ENCODE measurements at regions not wholly inside any gene's neighbourhood (a gene's known extent, or its start where the extent isn't known, plus 50 kb on each side); places are given as distances from the start of the nearest gene placed in this dataset.
A peak's percentile ranks its signal among the peaks of the same experiment; 100 is the strongest.

DNA sequence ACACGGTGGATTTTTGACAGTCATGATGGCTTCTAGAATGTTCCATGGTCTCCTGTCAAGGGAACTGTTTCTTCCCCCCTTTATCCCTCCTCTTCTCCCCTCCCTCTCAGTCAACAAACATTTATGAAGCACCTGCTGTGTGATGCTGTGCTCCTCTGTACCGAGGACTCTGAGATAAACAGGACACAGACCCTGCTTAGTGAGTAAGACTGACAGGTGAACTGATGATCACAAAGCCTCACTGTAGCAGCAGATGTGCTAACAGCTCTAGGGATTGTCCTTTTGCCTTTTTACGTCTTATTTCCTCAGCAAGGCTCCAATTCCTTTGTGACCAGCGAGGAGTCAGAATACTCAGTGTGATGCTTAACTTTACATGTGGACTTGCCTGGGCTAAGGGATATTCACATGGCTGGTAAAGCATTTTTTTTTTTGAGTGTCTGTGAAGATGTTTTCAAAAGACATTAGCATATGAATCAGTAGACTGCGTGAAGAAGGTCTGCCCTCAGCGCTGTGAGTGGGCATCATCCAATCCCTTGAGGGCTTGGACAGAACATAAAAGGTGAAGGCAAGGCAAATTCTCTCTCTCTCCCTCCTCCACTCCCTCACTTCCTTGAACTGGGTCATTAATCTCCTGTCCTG, 170.1 kb downstream of the ADRA2A start:
- no peak for DNase-seq
- intact Hi-C loops (cut with DNase I), result no loop called here

DNA sequence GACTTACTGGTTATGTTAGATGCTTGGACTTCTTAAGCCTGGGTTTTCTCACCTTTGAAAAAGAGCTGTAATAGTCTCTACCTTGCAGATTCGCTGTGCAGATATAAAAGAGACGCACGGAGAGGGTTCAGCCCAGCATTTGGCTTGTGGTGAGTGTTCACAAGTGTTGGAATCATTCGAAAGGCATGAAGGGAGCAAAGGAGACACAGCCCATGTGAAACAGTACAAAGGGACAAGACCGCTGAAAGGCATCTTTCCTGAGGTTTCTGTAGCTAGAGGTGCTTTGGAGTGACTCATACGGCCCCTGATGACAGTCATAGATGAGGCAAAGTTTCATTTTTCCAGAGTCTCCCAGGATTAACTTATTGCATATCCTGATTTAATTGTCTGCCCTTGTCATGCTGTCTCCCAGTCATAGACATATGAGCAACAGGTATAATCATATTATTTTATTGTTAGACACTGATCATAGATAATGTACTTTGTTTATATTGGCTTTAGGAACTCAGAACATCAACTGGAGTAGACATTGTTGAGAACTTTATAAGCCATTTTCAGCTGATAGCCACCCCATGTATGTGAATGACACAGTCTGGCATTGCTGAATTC, 171.1 kb downstream of the ADRA2A start:
- intact Hi-C loops (cut with DNase I), result no loop called here

DNA sequence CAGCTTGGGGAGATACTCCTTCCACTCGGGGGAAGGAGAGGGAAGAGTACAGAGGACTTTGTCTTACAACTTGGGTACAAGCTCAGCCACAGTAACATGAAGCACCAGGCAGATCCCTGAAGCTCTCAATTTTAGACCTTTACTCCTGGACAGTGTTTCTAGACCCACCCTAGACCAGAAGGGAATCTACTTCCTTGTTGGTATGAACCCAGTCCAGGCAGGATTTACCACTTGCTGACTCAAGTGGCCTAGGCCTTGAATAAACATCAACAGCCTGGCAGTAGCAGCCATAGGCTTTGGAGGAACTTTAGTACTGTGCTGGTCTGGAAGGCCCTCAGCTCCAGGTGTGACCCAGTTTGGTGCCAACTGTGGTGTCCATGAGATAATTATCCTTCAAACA, 173.1 kb downstream of the ADRA2A start:
- no peak for DNase-seq
- intact Hi-C loops (cut with DNase I), result no loop called here

More for the DNA sequence above, 171.1 kb downstream of the ADRA2A start:
- DNase-seq, result no peak

DNA sequence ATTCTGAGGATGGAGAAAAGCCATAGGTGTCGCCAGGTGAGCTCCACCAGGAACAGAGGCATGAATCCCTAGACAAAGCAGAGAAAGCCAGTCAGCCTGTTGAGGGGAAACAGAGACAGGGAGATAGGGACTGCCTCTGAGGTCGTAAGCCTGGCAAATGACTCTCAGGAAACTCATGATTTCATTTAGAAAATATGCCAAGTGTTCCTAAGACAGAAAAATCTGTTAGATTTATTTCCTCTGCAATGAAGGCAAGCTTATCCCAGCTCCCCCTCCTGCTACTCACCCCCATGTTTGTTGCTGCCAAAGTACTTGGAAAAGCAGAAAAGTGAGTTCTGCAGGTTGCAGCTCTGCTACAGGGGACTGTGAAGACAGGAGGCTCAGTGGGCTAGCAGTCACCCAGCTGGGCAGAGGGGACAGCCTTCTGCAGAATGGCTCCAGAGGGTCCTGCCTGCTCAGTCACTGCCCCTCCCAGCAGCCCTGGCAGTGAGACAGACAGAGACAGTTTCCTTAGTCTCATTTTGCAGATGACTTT, 184.3 kb downstream of the ADRA2A start:
- no peak for DNase-seq
- intact Hi-C loops (cut with DNase I), result no loop called here

DNA sequence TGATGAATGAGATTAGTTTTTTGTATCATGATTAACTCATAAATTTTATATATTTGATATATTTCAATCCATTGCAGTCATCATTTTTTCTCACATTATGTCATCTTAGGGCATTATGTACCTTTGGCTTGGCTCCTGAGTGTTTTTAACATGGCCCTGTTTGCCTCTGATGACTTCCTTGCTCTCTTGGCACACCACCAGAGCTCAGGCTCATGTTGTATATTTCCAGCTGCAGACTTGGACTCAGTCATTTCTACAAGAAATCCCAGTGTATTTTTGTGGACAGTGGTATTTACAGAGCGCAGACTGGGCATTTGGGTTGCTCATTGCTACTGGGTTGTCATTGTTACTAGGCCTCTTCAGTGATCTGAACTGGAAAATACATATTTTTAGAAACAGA, 188.5 kb downstream of the ADRA2A start:
- intact Hi-C loops (cut with DNase I), result no loop called here
- DNase-seq, result no peak

DNA sequence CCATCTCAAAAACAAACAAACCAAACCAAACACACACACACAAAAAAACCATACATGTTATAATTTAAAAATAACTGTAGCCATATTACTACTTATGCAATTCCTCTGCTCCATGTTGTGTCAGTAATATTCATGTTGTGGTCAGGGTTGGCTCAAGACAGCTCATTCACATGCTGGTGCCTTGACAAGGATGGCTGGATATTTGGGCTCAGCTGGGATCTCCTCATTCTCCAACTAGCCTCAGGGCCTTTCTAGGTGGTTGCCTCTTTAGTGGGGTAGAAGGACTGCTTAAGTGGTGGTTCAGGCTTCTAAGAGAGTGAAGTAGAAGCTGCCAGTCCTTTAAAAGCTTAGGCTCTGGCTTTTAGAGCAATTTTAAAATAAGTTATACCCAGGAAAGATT, 189.3 kb downstream of the ADRA2A start:
- no peak for DNase-seq
- intact Hi-C loops (cut with DNase I), result no loop called here

DNA sequence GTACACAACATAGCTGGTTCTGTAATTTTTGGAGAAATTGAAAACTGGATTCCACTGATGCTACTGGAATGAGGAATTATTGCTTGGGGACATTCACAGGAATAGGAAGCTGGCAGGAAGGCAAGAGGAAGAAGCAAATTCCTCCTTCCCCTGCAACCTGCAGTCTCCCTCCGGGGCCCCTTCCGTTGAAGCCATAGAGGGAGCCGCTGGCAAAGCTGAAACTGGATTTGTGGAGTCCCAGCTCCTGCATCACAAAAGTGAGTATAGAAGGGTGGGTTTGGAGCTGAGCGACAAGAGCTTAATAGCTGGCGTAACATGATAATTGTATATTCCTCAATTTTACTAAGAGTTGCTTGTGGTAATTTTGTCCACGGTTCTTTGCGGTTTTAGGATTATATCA, 190.8 kb downstream of the ADRA2A start:
- DNase-seq, result no peak
- intact Hi-C loops (cut with DNase I), result no loop called here

DNA sequence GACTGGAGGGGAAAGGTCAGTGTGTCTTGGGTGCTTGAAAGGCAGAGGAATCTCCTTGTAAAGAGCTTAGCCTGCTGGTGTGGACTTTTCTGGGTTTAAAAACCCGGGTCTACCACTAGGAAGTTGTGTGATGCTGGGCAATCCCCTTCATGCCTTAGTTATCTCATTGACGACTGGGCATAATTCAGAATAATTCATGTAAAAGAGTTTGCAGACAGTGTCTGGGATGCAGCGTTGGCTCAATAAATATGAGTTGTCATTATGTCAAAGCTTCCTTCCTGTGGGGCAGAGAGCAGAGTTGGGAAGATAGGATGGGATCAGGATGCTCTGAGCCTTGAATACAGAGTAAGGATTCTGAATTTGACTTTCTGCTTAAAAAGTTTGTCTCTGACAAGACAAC, 196.4 kb downstream of the ADRA2A start:
- intact Hi-C loops (cut with DNase I), result no loop called here
- DNase-seq, result no peak

DNA sequence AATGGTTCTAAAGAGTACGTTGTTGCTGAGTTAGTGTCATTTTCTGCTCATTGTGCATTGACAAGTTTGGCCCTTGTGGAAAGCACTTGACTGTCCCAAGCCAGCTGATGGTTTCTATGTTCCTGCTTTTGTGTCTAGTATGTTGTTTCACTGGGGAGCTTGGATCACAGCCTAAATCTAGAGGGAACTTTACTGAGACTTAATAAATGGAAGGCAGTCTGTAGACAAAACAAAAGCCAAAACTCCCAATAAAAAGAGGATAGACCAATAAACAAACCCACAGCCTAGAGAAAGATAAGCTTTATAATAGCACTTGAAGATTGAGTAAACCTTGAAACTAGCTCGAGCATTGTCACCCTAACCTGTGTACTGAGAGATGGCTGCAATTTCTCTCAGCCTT, 196.8 kb downstream of the ADRA2A start:
- no peak for DNase-seq

DNA sequence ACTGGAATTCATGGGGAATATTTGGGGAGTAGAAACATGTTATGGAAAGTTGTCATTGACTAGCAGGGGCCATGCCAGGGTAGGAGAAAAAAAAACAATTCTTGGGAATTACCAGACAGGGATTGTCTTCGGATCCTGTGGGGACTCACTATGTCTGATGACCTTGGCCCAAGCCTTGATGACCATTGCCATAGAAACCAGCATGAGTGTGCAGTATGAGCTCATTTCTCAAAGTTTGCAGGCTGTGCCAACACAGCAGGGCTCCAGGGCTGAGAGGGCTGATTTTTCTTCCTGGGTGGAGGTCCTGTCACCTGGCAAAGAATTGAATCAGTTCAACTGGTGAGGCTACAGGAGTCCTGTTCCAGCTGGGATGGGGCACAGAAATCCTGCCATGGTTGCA, 198.3 kb downstream of the ADRA2A start:
- peak in 1 of 42 donors; percentile 9 for DNase-seq
- intact Hi-C loops (cut with DNase I), result no loop called here

More for the DNA sequence above, 196.8 kb downstream of the ADRA2A start:
- intact Hi-C loops (cut with DNase I), result no loop called here

DNA sequence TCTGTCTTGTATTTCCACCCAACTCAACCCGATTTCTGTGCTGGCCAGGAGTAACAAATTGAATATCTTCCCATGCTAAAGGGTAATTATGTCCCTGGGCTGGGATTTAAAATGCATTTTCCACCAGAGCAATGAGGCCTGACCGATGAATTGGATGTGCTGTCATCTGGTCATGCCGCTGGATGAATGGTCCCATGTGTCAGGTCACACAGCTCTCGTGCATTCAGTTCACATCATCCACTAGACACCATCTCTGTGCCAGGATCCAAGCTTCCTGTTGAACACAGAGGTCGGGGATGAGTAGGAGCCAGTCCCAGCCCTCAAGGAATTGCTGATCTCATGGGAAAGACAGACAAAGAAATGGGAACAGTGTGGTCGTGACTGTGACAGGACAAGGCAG, 200.8 kb downstream of the ADRA2A start:
- intact Hi-C loops (cut with DNase I), result no loop called here
- DNase-seq, result no peak

DNA sequence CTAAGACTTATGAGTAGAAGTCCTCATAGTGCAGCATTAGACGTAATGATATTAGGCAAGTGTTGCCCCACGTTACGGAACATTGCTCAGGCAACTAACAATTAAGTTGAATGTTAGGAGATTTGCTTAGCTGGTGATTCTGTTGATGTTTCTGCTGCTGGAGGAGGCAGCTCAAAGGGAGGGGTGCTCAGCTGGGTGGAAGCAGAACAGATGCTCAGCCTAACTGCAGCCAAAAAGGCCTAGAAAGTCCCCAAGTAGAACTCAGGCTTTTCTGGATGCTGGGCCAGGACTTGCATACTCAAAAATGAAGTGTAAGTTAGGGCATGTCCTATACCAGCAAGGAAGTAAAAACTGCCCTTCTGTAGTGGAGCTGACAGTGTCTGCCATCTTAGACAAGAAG, 201.4 kb downstream of the ADRA2A start:
- intact Hi-C loops (cut with DNase I), result no loop called here
- no peak for DNase-seq

DNA sequence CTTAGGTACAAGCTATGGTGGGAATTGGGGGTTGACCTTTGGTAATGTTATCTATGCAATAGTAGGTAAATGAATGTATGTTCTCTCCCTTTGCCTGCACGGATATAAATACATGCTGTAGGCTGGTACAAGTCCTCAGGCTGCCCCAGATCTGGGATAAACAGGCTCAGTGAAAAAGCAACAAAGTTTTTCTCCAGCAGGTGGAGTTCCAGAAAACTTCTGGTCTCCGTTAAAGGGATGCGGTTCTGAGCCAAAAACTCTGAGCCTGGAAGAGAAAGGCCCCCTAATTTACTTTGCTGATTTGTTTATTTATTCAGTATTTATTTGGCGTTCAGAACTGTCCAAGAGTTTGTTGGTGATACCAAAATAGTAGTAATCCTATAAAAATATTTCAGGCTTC, 204.7 kb downstream of the ADRA2A start:
- peak in 5 of 42 donors; percentile 3 to 25 (median 11) for DNase-seq
- intact Hi-C loops (cut with DNase I), result no loop called here

DNA sequence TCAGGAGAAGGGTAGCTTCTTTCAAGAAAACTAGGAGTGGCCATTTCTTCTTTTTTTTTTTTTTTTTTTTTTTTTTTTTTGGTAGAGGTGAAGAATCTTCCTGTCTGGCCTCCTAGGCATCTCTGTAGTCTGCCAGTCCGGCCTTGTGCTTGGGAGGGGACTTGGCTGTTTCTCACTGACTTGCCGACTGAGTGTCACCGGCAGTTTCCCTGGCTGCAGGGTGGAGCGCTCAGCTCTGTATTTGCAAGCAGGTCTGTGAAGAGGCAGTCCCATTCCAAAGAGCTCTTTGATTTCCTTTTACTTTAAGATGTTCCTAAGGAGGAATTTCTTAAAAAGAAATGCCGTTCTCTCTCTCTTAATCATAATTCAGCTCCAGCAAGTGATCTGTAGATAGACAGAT, 212.6 kb downstream of the ADRA2A start:
- intact Hi-C loops (cut with DNase I), result no loop called here
- no peak for DNase-seq

DNA sequence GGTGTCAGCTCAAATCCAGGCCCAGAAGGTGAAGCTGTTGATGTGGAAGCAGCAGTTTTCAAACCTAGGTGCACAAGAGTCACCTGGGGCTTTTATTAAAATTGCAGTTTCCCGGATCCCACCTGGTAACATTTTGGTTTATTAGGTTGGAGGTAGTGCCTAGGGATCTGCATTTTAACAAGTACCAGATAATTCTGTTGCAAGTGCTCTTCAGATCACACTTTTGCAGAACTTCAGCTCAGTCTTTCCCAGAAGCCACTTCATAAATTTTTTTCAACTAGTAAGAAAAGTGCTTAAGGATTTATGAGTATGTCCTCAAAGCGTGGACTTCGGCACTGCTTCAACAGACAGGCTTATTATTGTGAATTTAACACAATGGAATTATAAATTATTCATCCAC, 213.8 kb downstream of the ADRA2A start:
- intact Hi-C loops (cut with DNase I), result no loop called here
- DNase-seq, result no peak

DNA sequence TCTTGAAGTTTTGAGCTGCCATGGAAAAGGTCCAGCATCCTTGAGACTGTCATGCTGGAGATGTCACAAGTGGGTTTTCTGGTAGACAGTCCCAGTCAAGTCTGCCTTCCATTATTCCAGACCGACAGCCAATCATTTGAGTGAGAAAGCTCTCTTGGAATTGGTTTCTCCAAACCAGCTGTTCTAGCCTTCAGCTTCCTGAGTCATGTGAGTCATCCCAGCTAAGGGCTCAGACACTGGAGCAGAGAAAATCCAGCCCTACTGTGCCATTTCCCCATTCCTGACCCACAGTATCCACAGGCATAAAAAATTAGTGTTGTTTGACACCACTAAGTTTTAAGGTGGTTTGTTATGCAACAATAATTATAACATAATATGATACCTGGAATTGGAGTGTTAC, 219.0 kb downstream of the ADRA2A start:
- no peak for DNase-seq
- intact Hi-C loops (cut with DNase I), result no loop called here

DNA sequence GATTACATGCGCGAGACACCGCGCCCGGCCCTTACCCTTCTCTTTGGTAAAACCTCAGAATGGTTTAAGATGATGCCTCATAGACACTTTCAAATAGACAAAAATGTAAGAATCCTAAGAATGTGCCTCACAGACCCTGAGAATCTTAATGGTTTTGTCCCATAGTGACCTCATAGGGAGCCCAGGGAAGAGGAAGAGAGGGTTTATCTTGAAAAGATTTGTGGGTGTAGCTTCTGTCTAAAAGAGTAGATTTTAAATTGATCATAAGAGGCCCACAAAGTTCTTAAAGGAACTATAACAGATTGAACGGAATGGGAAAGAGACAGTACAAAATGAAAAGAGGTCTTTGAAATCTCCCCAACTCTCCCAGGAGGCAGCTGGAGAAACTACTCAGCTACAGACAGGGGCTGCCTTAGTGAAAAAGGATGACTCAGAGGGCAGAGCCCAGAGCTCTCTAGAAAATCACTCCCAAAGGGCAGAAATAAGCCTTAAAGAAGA, 220.6 kb downstream of the ADRA2A start:
- intact Hi-C loops (cut with DNase I), result no loop called here
- DNase-seq, result no peak

DNA sequence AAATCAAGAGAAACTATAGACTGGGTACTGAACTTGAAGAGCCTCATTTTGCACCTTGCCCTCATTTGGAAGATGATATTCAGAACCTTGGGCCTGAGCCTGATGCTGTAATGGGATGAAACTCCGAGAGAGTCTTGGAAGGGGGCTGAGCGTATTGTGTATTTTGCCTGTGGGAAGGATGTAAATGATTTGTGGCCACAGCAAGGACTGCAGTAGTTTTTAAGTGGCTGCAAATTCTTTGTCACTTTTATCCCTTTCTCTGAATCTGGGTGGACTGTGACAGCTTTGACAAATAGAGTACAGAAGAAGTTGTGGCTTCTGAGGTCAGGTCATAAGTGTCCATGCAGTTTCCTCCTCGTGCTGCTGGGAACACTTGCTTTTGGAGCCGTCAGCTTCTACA, 221.2 kb downstream of the ADRA2A start:
- intact Hi-C loops (cut with DNase I), result no loop called here
- no peak for DNase-seq

DNA sequence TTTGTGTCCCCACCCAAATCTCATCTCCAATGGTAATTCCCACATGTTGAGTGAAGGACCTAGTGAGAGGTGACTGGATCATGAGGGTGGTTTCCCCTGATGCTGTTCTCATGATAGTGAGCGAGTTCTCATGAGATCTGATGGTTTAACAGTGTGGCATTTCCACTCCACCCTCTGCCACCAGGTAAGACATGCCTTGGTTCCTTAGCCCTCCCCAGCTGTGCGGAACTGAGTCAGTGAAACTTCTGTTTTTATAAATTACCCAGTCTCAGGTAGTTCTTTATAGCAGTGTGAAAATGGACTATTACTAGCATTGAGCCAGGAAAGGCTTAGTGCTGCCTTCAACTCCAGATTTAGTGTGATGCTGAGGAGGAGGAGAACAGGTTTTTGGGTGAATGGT, 222.2 kb downstream of the ADRA2A start:
- intact Hi-C loops (cut with DNase I), result no loop called here

DNA sequence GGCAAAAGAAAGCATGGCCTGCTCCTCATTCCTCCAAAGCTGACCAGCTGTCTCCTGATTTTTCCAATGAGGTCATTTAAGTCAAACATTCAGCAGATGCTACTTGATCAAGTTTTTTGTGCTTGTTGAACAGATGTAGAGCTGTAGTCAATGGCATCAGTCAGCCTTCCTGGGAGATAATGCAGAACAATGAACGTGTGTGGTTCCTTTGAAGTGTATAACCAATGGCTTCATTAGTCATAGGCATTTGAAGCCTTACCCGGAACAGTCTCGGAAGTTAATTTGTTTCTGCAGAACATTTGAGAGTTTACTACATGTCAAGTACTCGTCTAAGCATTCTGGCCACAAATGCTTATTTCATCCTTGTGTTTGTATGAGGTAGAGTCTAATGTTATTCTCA, 227.1 kb downstream of the ADRA2A start:
- intact Hi-C loops (cut with DNase I), result no loop called here
- no peak for DNase-seq

More for the DNA sequence above, 222.2 kb downstream of the ADRA2A start:
- DNase-seq, result no peak

DNA sequence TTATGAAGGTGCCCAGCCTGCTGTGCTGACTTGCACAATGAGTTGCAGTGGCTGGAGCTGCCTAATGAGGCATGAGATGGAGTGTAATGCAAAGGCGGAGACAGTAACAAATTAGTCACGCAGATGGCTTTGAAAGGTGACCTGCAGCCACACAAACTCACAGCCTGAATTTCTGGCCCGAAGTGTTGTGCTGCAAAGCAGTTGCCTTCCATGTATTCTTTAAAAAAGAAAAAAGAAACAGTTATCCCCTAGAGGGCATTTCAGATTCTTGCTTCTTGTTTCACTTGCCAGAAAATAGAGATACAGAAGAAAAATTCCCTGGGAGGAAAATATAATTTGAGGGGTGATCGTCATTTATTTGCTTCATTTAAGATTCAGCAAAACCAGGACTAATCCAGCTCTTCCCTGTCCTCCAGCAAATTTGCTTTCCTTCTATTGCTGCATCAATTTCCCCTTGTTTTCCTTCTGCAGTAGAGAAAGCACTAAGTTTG, 239.9 kb downstream of the ADRA2A start:
- no peak for DNase-seq

More for the DNA sequence above, 239.9 kb downstream of the ADRA2A start:
- intact Hi-C loops (cut with DNase I), result no loop called here
